DND-41 (cell line): ENCODE measurements at regions not wholly inside any gene's neighbourhood (a gene's known extent, or its start where the extent isn't known, plus 50 kb on each side); places are given as distances from the start of the nearest gene placed in this dataset.
A peak's percentile ranks its signal among the peaks of the same experiment; 100 is the strongest.

Source experiments
- ATAC-seq: fragments of 200-7000 bp; cut with Tn5 transposase; 3 replicates; pipeline ENCODE4 v1.9.1; 2021; ENCODE audit warnings: low read depth; ENCODE audit not compliant: insufficient read depth
- DNase-seq: peaks from one replicate; pipeline ENCODE4 v3.0.0-alpha.2; 2020
- H2AFZ ChIP-seq: 2 replicates; pipeline ENCODE4 v1.6.0; 2012; ENCODE audit warnings: low read depth, low read length
- H3K27ac ChIP-seq: 2 replicates; pipeline ENCODE4 v1.5.1; 2012; ENCODE audit warnings: low read length, inconsistent platforms
- H3K27me3 ChIP-seq: fragments of 200-600 bp; sonication (generic); 2 replicates; pipeline ENCODE4 v1.6.0; 2012; ENCODE audit warnings: low read length, mild to moderate bottlenecking, inconsistent platforms; ENCODE audit not compliant: insufficient read depth, poor library complexity
- H3K36me3 ChIP-seq: 2 replicates; pipeline ENCODE4 v1.5.1; 2012; ENCODE audit warnings: low read length, inconsistent platforms; ENCODE audit not compliant: insufficient read depth
- H3K4me1 ChIP-seq: 2 replicates; pipeline ENCODE4 v1.5.1; 2012; ENCODE audit warnings: mild to moderate bottlenecking, low read length; ENCODE audit not compliant: insufficient read depth
- H3K4me2 ChIP-seq: 2 replicates; pipeline ENCODE4 v1.6.0; 2012; ENCODE audit warnings: mild to moderate bottlenecking, moderate library complexity, low read length, inconsistent platforms; ENCODE audit not compliant: insufficient read depth
- H3K4me3 ChIP-seq, 2 experiments: fragments of 200-600 bp in 1 of 2; shearing (Covaris generic) in 1 of 2; 2 replicates each; pipeline ENCODE4 v1.5.1; 2012 to 2016; ENCODE audit warnings: inconsistent platforms in 2 of 2, low read length in 2 of 2, mild to moderate bottlenecking in 2 of 2, low read depth in 1 of 2, moderate library complexity in 1 of 2
- H3K79me2 ChIP-seq: 2 replicates; pipeline ENCODE4 v1.6.0; 2012; ENCODE audit warnings: low read length, inconsistent platforms; ENCODE audit not compliant: insufficient read depth
- H3K9ac ChIP-seq: 2 replicates; pipeline ENCODE4 v1.6.0; 2012; ENCODE audit warnings: low read depth, mild to moderate bottlenecking, inconsistent platforms, low read length, moderate library complexity
- H3K9me3 ChIP-seq: 2 replicates; pipeline ENCODE4 v1.5.1; 2012; ENCODE audit warnings: low read length, moderate library complexity, mild to moderate bottlenecking, inconsistent platforms; ENCODE audit not compliant: insufficient read depth, severe bottlenecking
- H4K20me1 ChIP-seq: 2 replicates; pipeline ENCODE4 v1.6.0; 2012; ENCODE audit warnings: low read length; ENCODE audit not compliant: insufficient read depth
- CTCF ChIP-seq: IDR thresholded peaks from 2 replicates; pipeline ENCODE4 v1.5.1; 2012; ENCODE audit warnings: borderline replicate concordance, low read length, moderate library complexity, mild to moderate bottlenecking; ENCODE audit not compliant: poor library complexity, severe bottlenecking; ENCODE audit errors: extremely low read depth
- EZH2 ChIP-seq: IDR thresholded peaks from 3 replicates; pipeline ENCODE4 v1.6.1; 2012; ENCODE audit warnings: borderline replicate concordance, low read depth, mild to moderate bottlenecking, moderate library complexity, low read length, inconsistent platforms; ENCODE audit not compliant: severe bottlenecking

GRCh38 chrX:16444353-16444752, 205.6 kb upstream of the S100G start:
- Histone ChIP-seq H3K9ac (no peak overlapping the region), H3K79me2 (no peaks in the 10 kb centered on the region), H3K27ac (no peak overlapping the region), H3K27me3 (no peaks in the 10 kb centered on the region), H3K36me3 (no peaks in the 10 kb centered on the region), H4K20me1 (no peaks in the 10 kb centered on the region), H3K9me3 (no peaks in the 10 kb centered on the region), H3K4me2 (no peak overlapping the region), H3K4me3 (no peak overlapping the region), H3K4me1 (no peaks in the 10 kb centered on the region), H2AFZ (no peak overlapping the region)
- no peak for ATAC-seq
- DNase-seq: no peak
- TF ChIP-seq EZH2: no peak

- DNase-seq (peak; percentile 41), ATAC-seq (peak; percentile 71; the same call in 1 of the 3 replicates)
- H2AFZ ChIP-seq: no peak overlapping the region
- no peaks in the 10 kb centered on the region for H3K79me2 ChIP-seq
- no peaks in the 10 kb centered on the region for H3K36me3 ChIP-seq
- H3K27me3 ChIP-seq: no peaks in the 10 kb centered on the region
- H3K4me2 ChIP-seq: no peak overlapping the region
- no peaks in the 10 kb centered on the region for H4K20me1 ChIP-seq
- H3K9ac ChIP-seq: no peak overlapping the region
- peak; percentile 68 for TF ChIP-seq CTCF
- TF ChIP-seq EZH2: no peak
- H3K9me3 ChIP-seq: no peaks in the 10 kb centered on the region
- no peaks in the 10 kb centered on the region for H3K4me1 ChIP-seq
- H3K4me3 ChIP-seq: no peak overlapping the region
- no peak overlapping the region for H3K27ac ChIP-seq
These were observed 204.7 kb upstream of the S100G start for GRCh38 chrX:16445166-16445752.

GRCh38 chrX:16451334-16451733, 198.6 kb upstream of the S100G start:
- Histone ChIP-seq H3K4me3 (no peak overlapping the region), H3K27ac (no peak overlapping the region), H2AFZ (no peak overlapping the region), H3K79me2 (no peaks in the 10 kb centered on the region), H3K27me3 (no peaks in the 10 kb centered on the region), H3K4me2 (no peak overlapping the region), H4K20me1 (no peaks in the 10 kb centered on the region), H3K9me3 (no peaks in the 10 kb centered on the region), H3K9ac (no peak overlapping the region), H3K36me3 (no peaks in the 10 kb centered on the region), H3K4me1 (no peaks in the 10 kb centered on the region)
- DNase-seq (no peak), ATAC-seq (no peak)
- TF ChIP-seq EZH2 (no peak), CTCF (no peak)

GRCh38 chrX:16454926-16455325, 195.0 kb upstream of the S100G start:
- no peaks in the 10 kb centered on the region for H3K79me2 ChIP-seq
- no peak overlapping the region for H2AFZ ChIP-seq
- H3K27me3 ChIP-seq: no peaks in the 10 kb centered on the region
- ATAC-seq: no peak
- H3K9ac ChIP-seq: no peak overlapping the region
- no peak for DNase-seq
- H3K9me3 ChIP-seq: no peaks in the 10 kb centered on the region
- no peak for TF ChIP-seq CTCF
- no peaks in the 10 kb centered on the region for H3K36me3 ChIP-seq
- no peak overlapping the region for H3K4me3 ChIP-seq
- no peak overlapping the region for H3K4me2 ChIP-seq
- no peaks in the 10 kb centered on the region for H4K20me1 ChIP-seq
- H3K27ac ChIP-seq: no peak overlapping the region
- H3K4me1 ChIP-seq: no peaks in the 10 kb centered on the region
